Activated CD4-positive, alpha-beta memory T cell treated with anti-CD3 and anti-CD28 coated beads, Interleukin-2, amount 10 ng/mL, durations not matched to agents 7 days and 5 days (primary cell): ENCODE measurements at regions not wholly inside any gene's neighbourhood (a gene's known extent, or its start where the extent isn't known, plus 50 kb on each side); places are given as distances from the start of the nearest gene placed in this dataset.

Experiments used
- CTCF ChIA-PET: fragments of 350-600 bp; sonication (Branson Sonifier 250); formaldehyde crosslinking; loops from one replicate; lab custom pipeline; 2021; ENCODE audit warnings: antibody characterized with exemption, inconsistent platforms; lab: Charles Lee
- POLR2A ChIA-PET: fragments of 350-600 bp; sonication (Branson Sonifier 250); formaldehyde crosslinking; loops from one replicate; lab custom pipeline; 2021; ENCODE audit warnings: antibody characterized with exemption; lab: Charles Lee
- DNase-seq: peaks from one replicate; pipeline ENCODE4 v3.0.0-alpha.2; 2020
- H3K27ac Mint-ChIP-seq: one replicate; pipeline ENCODE4 v1.8.0; 2021; ENCODE audit warnings: mild to moderate bottlenecking, mixed read lengths
- H3K27me3 Mint-ChIP-seq: one replicate; pipeline ENCODE4 v1.8.0; 2021; ENCODE audit warnings: mixed read lengths
- H3K36me3 Mint-ChIP-seq: one replicate; pipeline ENCODE4 v1.8.0; 2021; ENCODE audit warnings: low read depth, mixed read lengths
- H3K4me1 Mint-ChIP-seq: one replicate; pipeline ENCODE4 v1.8.0; 2021; ENCODE audit warnings: mixed read lengths
- H3K4me3 Mint-ChIP-seq: one replicate; pipeline ENCODE4 v1.8.0; 2021; ENCODE audit warnings: mild to moderate bottlenecking, mixed read lengths
- H3K9me3 Mint-ChIP-seq: one replicate; pipeline ENCODE4 v1.8.0; 2021; ENCODE audit warnings: mixed read lengths

- CTCF ChIA-PET: no interaction called here
- no peak overlapping the region for H3K27ac Mint-ChIP-seq
- no peak overlapping the region for H3K4me3 Mint-ChIP-seq
- no peaks in the 10 kb centered on the region for H3K27me3 Mint-ChIP-seq
- no peaks in the 10 kb centered on the region for H3K36me3 Mint-ChIP-seq
- no peaks in the 10 kb centered on the region for H3K4me1 Mint-ChIP-seq
- POLR2A ChIA-PET: no interaction called here
- no peak for DNase-seq
- no peaks in the 10 kb centered on the region for H3K9me3 Mint-ChIP-seq
These were observed 295.8 kb upstream of the SLC7A11 start for GRCh38 chr4:138537731-138538490.

GRCh38 chr4:138535316-138535715 is 293.2 kb upstream of the SLC7A11 start:
- Mint-ChIP-seq H3K27me3 (no peaks in the 10 kb centered on the region), H3K4me1 (no peaks in the 10 kb centered on the region), H3K4me3 (no peak overlapping the region), H3K36me3 (no peaks in the 10 kb centered on the region), H3K27ac (no peak overlapping the region), H3K9me3 (peaks cover 5% of the 10 kb centered on the region)
- CTCF ChIA-PET: interaction anchor here (0.6 kb wide), 1 partner anchor 46 kb away, joined by 3 read pairs; no protein-coding TSS in a partner anchor
- POLR2A ChIA-PET: no interaction called here
- no peak for DNase-seq

- Mint-ChIP-seq H3K27ac (no peak overlapping the region), H3K4me1 (no peaks in the 10 kb centered on the region), H3K9me3 (no peaks in the 10 kb centered on the region), H3K36me3 (no peaks in the 10 kb centered on the region), H3K27me3 (no peaks in the 10 kb centered on the region), H3K4me3 (no peak overlapping the region)
- CTCF ChIA-PET: interaction anchor here (0.9 kb wide), 1 partner anchor 431 kb away, joined by 3 read pairs; no protein-coding TSS in a partner anchor
- no peak for DNase-seq
- POLR2A ChIA-PET: no interaction called here
These were observed 280.2 kb upstream of the SLC7A11 start for GRCh38 chr4:138522366-138522765.

GRCh38 chr4:138521809-138522208 is 279.7 kb upstream of the SLC7A11 start:
- ChIA-PET POLR2A (no interaction called here), CTCF (interaction anchor here (0.9 kb wide), 1 partner anchor 431 kb away, joined by 3 read pairs; no protein-coding TSS in a partner anchor)
- H3K36me3 Mint-ChIP-seq: no peaks in the 10 kb centered on the region
- no peak overlapping the region for H3K4me3 Mint-ChIP-seq
- DNase-seq: no peak
- no peaks in the 10 kb centered on the region for H3K4me1 Mint-ChIP-seq
- no peaks in the 10 kb centered on the region for H3K27me3 Mint-ChIP-seq
- H3K9me3 Mint-ChIP-seq: no peaks in the 10 kb centered on the region
- no peak overlapping the region for H3K27ac Mint-ChIP-seq

- CTCF ChIA-PET: no interaction called here
- no peak for DNase-seq
- Mint-ChIP-seq H3K4me1 (no peaks in the 10 kb centered on the region), H3K27me3 (no peaks in the 10 kb centered on the region), H3K9me3 (no peaks in the 10 kb centered on the region), H3K4me3 (no peak overlapping the region), H3K36me3 (no peaks in the 10 kb centered on the region), H3K27ac (no peak overlapping the region)
- POLR2A ChIA-PET: no interaction called here
These were observed 277.3 kb upstream of the SLC7A11 start for GRCh38 chr4:138519436-138519835.

GRCh38 chr4:138513535-138513934 is 271.4 kb upstream of the SLC7A11 start:
- ChIA-PET CTCF (no interaction called here), POLR2A (no interaction called here)
- Mint-ChIP-seq H3K27ac (no peak overlapping the region), H3K4me1 (no peaks in the 10 kb centered on the region), H3K27me3 (no peaks in the 10 kb centered on the region), H3K4me3 (no peak overlapping the region), H3K36me3 (no peaks in the 10 kb centered on the region), H3K9me3 (no peaks in the 10 kb centered on the region)
- no peak for DNase-seq

GRCh38 chr4:138512756-138513155 is 270.6 kb upstream of the SLC7A11 start:
- no peaks in the 10 kb centered on the region for H3K27me3 Mint-ChIP-seq
- no peaks in the 10 kb centered on the region for H3K36me3 Mint-ChIP-seq
- DNase-seq: no peak
- H3K4me1 Mint-ChIP-seq: no peaks in the 10 kb centered on the region
- H3K4me3 Mint-ChIP-seq: no peak overlapping the region
- POLR2A ChIA-PET: no interaction called here
- no peak overlapping the region for H3K27ac Mint-ChIP-seq
- no peaks in the 10 kb centered on the region for H3K9me3 Mint-ChIP-seq
- CTCF ChIA-PET: no interaction called here

- H3K4me1 Mint-ChIP-seq: no peaks in the 10 kb centered on the region
- peaks cover 2% of the 10 kb centered on the region for H3K9me3 Mint-ChIP-seq
- no peak for DNase-seq
- CTCF ChIA-PET: no interaction called here
- no peak overlapping the region for H3K27ac Mint-ChIP-seq
- POLR2A ChIA-PET: no interaction called here
- H3K36me3 Mint-ChIP-seq: no peaks in the 10 kb centered on the region
- no peaks in the 10 kb centered on the region for H3K27me3 Mint-ChIP-seq
- no peak overlapping the region for H3K4me3 Mint-ChIP-seq
These were observed 267.9 kb upstream of the SLC7A11 start for GRCh38 chr4:138510053-138510452.

- Mint-ChIP-seq H3K27ac (no peak overlapping the region), H3K36me3 (no peaks in the 10 kb centered on the region), H3K27me3 (no peaks in the 10 kb centered on the region), H3K4me3 (no peak overlapping the region), H3K9me3 (peaks cover 2% of the 10 kb centered on the region), H3K4me1 (no peaks in the 10 kb centered on the region)
- ChIA-PET POLR2A (no interaction called here), CTCF (no interaction called here)
- DNase-seq: no peak
These were observed 267.2 kb upstream of the SLC7A11 start for GRCh38 chr4:138509346-138509745.

GRCh38 chr4:138507522-138507921 is 265.4 kb upstream of the SLC7A11 start:
- ChIA-PET CTCF (no interaction called here), POLR2A (no interaction called here)
- Mint-ChIP-seq H3K36me3 (no peaks in the 10 kb centered on the region), H3K4me1 (no peaks in the 10 kb centered on the region), H3K27me3 (no peaks in the 10 kb centered on the region), H3K4me3 (no peak overlapping the region), H3K9me3 (peaks cover 4% of the 10 kb centered on the region), H3K27ac (no peak overlapping the region)
- DNase-seq: no peak

GRCh38 chr4:138501614-138502013 is 259.5 kb upstream of the SLC7A11 start:
- ChIA-PET CTCF (no interaction called here), POLR2A (no interaction called here)

GRCh38 chr4:138500869-138501268 is 258.7 kb upstream of the SLC7A11 start:
- Mint-ChIP-seq H3K36me3 (no peaks in the 10 kb centered on the region), H3K9me3 (peaks cover 5% of the 10 kb centered on the region), H3K4me3 (no peak overlapping the region), H3K27ac (no peak overlapping the region), H3K27me3 (no peaks in the 10 kb centered on the region), H3K4me1 (no peaks in the 10 kb centered on the region)
- POLR2A ChIA-PET: no interaction called here
- DNase-seq: no peak
- CTCF ChIA-PET: no interaction called here

More at GRCh38 chr4:138501614-138502013, 259.5 kb upstream of the SLC7A11 start:
- H3K27me3 Mint-ChIP-seq: no peaks in the 10 kb centered on the region
- H3K4me1 Mint-ChIP-seq: no peaks in the 10 kb centered on the region
- no peak overlapping the region for H3K27ac Mint-ChIP-seq
- DNase-seq: no peak
- no peaks in the 10 kb centered on the region for H3K36me3 Mint-ChIP-seq
- no peak overlapping the region for H3K4me3 Mint-ChIP-seq
- peaks cover 5% of the 10 kb centered on the region for H3K9me3 Mint-ChIP-seq

- ChIA-PET POLR2A (no interaction called here), CTCF (no interaction called here)
- no peak overlapping the region for H3K27ac Mint-ChIP-seq
- H3K4me3 Mint-ChIP-seq: no peak overlapping the region
- H3K4me1 Mint-ChIP-seq: no peaks in the 10 kb centered on the region
- DNase-seq: no peak
- H3K9me3 Mint-ChIP-seq: peaks cover 5% of the 10 kb centered on the region
- H3K36me3 Mint-ChIP-seq: no peaks in the 10 kb centered on the region
- no peaks in the 10 kb centered on the region for H3K27me3 Mint-ChIP-seq
These were observed 257.5 kb upstream of the SLC7A11 start for GRCh38 chr4:138499627-138500026.

- Mint-ChIP-seq H3K9me3 (peaks cover 2% of the 10 kb centered on the region), H3K36me3 (no peaks in the 10 kb centered on the region), H3K27me3 (no peaks in the 10 kb centered on the region), H3K4me3 (no peak overlapping the region), H3K27ac (no peak overlapping the region), H3K4me1 (no peaks in the 10 kb centered on the region)
- CTCF ChIA-PET: no interaction called here
- no peak for DNase-seq
- POLR2A ChIA-PET: no interaction called here
These were observed 252.8 kb upstream of the SLC7A11 start for GRCh38 chr4:138494931-138495330.
